HG03521 (cell line): ENCODE measurements at regions not wholly inside any gene's neighbourhood (a gene's known extent, or its start where the extent isn't known, plus 50 kb on each side); places are given as distances from the start of the nearest gene placed in this dataset.

Experiments used
- ATAC-seq: cut with Tn5 transposase; IDR thresholded peaks from one replicate; pipeline ENCODE4 v1.9.1; 2021; ENCODE audit warnings: mild to moderate bottlenecking, moderate library complexity; ENCODE audit not compliant: unreplicated experiment

DNA sequence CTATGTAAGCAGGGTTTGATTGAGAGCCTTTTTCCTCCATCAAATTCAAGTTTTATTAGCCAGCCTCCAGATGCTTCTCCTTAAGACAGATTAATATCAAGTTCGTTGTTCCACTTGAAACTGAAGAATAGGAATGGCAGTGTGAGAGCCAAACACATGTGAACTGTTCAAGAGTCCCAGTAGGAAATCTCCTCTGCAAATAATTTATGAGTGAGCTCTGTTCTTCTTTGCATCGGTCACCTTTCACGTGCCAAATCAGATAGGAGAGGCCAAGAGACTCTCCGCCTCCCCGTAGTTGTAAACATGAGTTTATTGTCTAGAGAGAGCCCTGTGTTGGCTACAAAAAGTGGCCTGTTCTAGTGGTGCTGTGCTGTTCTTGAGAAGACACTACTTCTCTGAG, 372.1 kb upstream of the NR2F2 start:
- no peak for ATAC-seq

DNA sequence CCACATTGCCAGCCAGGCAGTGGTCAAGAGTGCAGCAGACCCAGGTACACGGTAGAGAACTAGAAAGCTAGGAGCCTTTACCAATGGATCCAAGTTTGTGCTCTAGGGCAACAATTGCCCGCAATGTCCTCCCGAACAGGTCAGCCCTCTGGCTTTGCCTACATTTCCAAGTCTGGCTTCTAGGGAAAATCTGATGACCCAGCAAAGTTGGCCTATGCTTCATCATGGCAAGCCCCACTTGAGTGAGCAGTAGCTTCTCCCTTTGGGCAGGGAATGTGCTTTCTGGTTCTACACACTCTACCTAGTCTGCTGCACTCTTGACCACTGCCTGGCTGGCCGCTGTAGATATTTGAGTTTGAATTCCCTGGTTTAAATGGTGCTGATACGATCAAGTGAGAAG, 361.6 kb upstream of the NR2F2 start:
- ATAC-seq = no peak

DNA sequence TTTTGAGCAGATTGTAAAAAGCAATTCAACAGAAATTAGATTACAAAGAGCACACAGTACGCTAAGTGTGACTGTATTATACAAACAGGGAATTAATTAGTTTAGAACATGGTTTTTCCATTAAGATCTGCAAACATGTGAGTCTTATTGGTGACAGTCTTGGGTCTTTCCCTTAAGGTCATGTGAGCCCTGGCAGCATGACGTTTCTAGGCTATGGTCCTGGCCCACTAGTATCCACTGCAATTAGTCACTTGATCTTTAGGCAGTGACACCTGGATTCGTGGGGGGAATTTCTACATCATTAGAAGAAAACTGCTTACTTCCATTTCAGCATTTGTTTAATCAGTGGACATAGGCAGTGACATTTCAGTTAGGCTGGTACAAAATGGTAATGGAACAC, 360.2 kb upstream of the NR2F2 start:
- ATAC-seq = no peak

DNA sequence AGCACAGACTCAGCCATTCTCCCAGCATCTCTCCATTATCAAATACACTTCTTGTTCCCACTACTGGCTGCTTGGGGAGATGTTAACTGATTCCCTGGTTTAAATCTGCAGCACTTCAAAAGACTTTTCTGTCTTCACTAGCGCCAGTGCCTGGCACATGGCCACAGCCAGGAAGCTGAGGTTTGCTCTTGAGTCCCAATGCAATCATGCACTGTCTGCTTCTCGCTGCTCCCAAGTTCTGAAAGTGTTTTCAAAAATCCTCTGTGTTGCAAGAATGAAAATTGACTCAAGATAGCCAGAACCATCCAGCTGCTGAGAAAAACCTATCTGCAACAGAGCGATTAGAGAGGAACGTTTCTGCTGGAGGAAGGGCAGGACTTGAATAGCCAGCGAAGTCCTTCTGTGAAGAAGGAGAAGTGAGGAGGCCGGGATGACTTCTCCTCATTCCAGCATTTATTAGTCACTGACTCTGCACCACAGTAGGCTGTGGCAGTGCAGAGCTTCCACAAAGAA, 358.4 kb upstream of the NR2F2 start:
- ATAC-seq = no peak

DNA sequence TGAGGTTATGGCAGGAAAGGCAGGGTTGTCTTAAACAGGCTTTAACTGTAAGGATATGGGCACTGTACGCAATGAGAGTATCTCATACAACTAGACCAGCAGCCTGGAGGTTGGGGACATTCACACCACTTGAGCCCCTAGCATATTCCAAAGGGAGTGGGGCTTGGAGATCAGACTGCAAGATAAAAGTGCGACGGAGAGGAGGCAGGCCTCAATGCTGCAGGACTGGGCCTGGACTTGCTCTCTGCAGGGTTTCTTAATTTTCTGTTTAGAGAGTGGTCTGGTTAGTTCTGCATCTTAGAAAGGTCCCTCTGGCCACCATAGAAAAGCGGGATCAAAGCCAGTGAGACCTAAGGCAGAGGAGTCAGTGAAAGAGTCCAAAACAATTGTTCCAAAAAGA, 357.7 kb upstream of the NR2F2 start:
- no peak for ATAC-seq

DNA sequence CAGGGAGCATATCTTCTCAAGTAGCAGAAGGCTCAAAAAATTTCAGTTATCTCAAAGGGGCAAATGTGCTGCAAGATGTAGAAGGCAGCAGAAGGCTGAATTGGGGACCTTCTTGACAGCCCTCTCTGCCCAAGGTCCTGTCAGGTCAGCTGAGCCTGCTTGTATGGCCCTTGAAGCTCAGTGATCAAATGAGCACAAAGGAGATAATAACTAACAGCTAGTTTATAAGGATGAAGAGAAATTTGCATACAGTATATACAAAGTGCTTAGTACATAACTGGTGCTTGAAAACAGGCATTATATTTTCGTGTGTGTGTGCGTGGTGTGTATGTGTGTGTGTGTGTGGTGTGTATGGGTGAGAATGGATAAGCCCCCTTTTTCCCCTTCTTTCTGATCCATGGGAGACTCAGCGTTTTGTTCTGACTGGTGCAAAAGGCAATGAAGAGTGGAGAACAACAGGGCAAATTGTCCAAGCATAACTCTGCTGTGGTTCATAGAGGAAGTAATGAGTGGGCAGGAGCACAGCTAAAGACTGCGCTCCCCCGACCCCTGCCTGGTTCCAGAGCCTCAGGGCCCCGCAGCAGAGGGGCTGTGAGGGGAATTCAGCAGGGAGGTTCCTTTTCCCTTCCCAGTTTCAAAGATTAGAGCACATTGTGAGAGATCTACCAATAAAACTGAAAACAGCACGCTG, 356.8 kb upstream of the NR2F2 start:
- peak; percentile 61 for ATAC-seq

DNA sequence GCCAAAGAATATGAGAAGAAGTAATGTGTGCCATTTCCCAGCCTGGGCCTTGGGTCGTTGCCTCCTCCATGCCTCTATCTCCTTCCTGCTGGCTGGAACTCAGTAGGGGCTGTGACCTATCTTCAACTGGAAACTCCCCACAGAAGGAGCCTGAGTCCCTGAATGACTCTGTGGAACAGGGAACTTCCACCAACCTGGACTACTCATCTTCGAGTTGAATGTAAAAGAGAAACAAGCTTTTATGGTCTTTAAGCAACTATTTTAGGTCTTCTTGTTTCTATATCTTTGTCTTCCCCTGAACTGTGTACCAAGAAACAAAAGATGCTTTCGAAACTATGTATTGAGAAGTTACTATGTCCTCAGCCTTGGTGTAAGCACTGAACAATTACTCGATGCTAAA, 355.3 kb upstream of the NR2F2 start:
- ATAC-seq = no peak

DNA sequence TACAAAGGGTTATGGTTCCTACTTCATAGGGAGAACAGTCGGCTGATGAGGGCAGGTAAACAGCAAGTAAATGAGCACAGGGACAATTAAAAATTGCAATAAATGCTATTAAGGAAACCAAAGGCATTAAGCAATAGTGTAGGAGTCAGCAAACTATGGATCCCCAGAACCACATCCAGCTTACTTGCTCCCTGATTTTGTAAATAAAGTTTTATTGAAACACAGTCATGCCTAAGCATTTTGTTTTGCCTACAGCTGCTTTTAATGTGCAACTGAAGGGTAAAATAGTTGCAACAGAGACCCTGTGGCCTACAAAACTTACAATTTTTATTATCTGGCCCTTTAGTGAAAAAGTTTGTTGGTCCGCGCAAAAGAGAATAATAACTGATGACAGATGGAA, 351.2 kb upstream of the NR2F2 start:
- no peak for ATAC-seq

DNA sequence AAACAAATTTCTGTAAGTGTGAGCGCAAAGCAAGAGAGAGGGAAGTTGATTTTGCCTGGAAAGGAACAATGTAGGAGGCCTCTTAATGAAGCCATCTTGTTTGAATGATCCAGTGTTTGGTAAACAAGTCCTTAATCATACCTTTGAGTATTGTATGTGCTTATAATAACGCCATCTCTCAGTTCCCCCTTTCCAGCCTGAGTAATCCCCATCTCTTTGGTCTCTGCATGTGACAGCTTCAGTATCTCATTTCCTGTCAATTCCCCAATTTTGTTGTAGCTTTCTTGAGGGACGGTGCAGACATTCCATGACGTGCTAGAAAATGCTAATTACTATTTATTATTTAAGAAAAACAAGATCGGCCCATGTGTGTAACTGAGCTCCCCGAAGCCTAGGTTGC, 349.3 kb upstream of the NR2F2 start:
- ATAC-seq = no peak

DNA sequence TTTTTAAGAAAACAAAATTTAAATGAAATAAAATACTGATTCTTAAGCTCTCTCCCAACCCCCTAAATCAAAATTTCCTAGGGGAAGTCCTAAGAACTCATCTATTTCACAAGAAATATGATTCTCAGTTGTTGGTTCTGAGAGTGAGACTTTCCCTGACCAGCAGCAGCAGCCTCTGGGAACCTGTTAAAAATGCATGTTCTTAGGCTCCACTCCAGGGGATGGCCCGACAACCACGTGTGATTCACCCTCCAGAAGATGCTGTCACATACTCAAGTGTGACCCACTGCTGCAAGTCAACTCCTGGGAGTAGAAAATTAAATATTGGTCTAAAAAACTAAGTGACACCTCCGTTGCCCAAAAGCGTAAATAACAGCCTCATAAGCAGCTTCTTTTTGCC, 343.2 kb upstream of the NR2F2 start:
- no peak for ATAC-seq

DNA sequence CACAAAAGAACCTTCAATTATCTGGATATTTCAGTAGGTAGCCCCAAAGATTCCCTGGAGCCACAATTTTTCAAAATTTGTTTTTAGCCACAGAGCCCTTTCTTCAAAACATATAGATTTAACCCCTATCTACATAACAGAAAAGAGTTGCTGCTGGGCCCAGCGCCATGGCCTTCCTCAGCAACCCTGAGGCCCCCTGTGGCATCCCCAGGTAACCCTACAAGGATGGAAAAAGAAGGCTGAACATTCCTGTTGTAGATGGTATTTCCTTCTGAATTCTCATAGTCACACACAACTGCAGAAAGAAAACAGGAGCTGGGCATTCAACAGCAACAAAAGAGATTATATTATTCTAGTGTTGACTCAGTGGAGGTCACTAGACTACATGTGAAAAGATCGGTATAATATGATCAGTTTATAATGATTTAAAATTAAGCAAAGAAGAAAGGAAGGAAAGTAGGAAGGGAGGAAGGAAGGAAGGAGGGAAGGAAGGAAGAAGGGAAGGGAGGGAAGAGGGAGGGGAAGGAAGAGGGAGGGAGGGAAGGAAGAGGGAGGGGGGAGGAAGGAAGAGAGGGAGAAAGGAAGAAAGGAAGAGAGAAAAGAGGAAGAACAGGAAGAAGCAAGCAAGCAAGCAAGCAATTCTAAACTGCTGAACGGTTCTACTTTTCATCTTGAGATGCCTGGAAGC, 342.5 kb upstream of the NR2F2 start:
- no peak for ATAC-seq

DNA sequence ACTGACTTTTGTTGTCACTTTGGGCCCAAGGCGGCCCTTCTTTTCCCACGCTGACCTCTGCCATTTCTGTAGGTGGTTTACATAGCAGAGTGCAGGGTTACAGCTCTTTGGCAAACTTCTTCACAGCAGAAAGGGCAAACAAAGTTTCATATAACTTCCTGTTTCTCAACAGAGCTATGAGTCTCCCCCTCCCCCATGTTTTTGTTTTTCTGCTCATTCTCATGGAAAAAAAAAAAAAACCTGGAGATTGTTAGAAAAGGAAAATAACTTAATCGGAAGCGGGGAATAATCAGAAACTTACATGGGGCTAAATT, 342.0 kb upstream of the NR2F2 start:
- no peak for ATAC-seq

DNA sequence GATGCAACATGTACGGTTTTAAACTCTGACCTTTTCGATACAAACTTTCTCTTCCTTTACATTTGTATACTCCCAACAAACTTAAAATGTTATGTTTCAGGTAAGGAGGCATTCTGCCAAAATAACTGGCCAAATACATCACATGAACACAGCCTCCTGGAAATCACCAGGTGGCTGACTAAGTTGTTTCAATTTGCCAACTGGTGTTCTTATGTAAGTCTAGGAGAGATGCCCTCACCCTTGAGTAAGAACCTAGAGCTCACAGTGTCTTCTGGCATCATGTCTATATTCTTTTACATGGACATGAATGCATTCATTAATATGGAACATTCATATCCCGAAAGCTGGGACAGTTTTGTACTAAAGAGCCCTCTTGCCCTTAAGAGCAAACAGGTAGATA, 341.1 kb upstream of the NR2F2 start:
- ATAC-seq = no peak

DNA sequence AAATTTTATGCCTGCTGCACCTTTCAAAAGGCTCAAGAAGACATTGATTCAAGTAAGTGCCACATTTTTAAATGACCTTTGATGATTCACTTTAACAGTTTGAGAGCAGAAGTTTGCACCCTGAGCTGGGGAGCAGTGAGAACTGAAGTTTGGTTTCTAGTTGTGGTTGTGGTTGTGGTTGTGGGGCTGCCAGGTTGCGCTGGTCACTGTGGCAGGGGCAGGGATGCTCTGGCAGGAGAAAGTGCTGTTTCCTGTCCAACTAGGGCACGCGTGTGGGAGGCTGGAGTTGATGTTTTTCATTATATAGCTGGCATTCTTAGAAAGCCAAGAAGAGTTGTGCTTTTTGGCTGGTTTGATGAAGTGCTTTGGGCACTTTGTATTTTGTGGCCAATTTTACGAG, 339.7 kb upstream of the NR2F2 start:
- ATAC-seq = no peak

DNA sequence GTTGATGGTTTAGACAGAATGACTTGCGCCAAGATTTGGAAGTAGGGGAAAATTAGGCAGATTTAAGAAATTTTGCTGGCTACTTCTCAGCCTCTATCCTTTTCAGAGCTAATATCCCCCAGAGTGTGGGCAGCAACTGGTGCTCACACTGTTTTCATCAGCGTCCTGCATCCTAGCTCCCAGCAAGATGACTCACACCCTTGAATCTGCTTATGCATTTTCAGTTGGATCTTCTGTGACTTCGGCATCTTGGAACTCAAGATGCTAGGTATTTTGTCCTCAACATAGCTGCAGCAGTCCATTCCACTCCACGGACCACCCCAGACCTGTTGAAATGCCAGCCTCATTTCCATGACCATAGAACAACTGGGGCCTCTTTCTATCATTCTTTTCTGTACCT, 336.1 kb upstream of the NR2F2 start:
- ATAC-seq = no peak

DNA sequence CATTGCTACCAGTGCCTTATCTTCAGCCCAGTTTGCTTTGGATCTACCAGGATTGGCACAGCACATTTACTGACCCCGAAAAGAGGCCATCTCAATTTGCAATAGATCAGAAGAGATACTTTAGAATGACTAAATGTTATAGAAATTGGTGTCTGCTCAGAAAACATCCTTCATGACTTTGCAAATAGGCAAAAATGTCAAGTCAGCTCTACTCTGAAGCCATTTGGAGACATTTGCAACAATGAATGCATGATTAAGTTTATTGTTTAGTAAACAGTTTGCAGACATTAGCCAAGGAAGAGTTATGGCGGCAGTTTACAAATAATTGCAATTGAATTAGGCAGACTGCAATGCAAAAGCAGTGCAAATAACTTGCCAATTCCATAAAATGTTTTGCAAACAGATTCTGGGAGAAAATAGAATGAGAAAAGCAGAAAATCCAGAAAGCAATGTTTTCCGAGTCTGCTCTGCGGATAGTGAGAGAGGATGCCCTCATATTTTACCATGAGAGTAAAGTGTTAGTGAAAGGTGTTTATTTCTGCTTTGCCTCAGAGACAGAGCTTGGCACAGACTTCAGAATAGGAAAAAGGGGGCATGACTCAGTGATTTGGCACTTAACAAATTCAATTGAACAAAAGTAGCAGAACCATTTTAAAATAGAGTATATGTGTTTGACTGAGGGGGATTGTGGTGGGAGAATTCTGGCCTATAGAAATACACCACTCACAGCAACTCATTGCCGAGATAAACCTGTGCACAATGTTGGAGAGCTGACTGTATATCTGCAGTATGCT, 334.9 kb upstream of the NR2F2 start:
- ATAC-seq = no peak

DNA sequence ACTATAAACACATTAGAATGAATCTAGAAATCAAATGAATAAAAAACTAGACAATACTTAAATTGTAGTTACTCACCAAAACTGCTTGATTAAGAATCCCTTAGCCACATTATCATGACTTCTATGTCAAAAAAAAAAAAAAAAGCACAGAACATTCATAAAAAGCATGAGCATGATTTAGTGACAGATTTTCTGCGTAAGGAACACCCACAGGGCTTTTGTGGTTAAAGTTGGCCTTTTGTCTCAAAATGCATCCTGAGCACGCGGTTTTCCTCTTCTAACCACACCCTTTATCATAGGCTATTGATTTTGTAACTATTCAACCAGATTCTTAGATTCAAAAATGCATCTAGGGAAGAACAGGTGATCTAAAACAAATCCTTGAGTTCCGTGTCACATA, 334.0 kb upstream of the NR2F2 start:
- ATAC-seq = no peak

DNA sequence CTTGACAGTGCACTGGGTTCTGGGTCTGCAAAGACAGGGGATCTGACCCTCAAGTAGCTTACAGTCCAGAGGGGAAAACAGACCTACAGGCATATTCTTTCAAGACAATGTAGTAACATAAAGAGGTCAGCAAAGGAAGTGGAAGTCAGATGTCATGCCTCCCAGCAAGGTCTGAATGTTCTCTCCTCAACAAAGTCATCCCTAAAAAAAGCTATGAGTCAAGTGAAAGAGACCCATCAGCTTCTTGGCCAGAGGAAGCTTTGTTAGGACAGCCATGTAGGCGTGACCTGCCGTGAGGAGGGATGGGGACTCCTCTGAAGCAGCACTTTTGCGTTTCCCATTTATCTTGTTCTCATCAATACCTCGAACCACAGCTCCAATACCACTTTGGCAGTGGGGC, 331.6 kb upstream of the NR2F2 start:
- ATAC-seq = no peak

DNA sequence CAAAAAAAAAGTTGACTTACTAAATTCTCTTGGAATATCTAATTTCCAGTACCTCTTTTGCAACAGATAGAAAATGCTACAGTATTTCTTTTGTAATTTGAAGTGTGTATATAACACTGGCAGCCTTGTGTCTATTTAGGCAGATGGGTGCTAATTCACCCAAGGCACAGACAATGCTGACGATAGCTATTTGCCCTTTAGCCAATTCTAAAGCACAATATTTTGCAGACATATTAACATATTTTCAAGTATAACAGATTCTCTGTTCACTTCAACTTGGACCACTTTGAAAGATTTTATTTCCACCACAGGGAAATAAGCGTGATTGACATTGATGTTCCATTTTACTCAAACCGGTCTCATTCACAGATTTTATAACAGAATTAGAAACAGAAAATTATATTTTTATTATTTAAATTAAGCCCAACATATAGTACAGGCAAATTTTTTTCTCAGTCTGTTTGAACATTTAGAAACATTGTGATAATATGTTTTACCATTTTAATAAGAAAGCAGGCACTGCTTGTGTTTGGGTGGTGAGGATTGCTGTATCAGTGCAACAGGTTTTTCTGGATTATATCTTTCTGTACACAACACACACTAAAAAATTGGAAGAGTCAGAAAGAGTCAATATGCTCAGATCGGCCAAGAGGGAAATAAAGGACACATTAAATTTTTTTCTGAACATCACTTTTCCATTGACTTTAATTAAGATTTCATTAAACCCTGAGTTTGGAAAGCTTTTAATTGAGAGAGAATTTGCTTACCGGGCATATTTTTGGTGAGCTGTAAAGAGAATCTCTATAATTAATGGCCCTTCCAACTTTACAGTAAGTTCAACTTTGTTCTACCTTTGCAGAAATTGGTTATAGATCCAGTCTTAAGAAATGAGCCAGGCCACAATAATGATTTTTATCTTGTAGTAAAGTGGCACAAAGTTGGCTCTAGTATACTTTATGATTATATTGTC, 327.3 kb upstream of the NR2F2 start:
- no peak for ATAC-seq

DNA sequence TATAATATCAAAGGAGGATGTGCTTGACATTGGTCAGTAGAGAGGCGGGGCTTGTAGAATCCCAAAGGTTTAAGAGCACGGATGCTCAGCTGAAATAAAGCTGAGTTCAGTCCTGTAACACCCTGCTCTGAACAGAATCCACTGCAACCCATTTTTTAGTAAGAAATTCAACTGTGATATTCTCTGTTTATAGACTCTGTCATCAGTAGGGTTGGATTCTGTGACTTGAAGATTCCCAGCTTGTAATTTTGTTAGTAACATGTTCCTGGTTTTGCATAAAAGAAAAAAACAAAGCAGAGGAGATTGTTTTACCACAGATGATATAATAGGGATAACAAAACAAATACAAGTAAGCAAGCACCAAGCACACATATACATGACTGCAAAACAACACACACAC, 324.6 kb upstream of the NR2F2 start:
- no peak for ATAC-seq

DNA sequence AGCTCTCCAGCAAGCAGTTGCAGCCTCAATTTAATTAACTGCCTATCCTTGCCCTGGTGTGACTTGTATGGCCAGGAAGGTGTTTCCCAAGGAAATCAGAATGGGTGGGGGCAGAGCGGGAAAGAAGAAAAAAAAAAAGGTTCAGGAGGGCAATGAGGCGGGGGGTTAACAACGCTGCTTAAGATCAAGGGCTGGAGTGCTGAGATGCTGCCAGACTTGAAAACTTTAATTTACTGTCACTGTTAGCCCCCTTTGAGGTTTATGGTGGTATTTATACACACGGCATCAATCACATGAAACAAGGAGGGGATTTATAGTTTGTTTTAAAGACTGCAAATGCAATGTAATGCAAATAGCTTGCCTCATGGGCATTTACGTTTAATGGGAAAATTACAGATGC, 319.4 kb upstream of the NR2F2 start:
- ATAC-seq = no peak
